Keratinocyte (primary cell): ENCODE measurements at regions not wholly inside any gene's neighbourhood (a gene's known extent, or its start where the extent isn't known, plus 50 kb on each side); places are given as distances from the start of the nearest gene placed in this dataset.

ENCODE experiments used
- DNase-seq: peaks from one replicate; pipeline ENCODE4 v3.0.0-alpha.2; 2011; ENCODE audit warnings: low read depth, missing footprints, low spot score
- FAIRE-seq: peaks from 2 replicates; lab custom pipeline; 2011; peaks lifted over from hg19 to GRCh38; lab: Jason Lieb, UNC
- H2AFZ ChIP-seq: 2 replicates; pipeline ENCODE4 v1.6.0; 2012; ENCODE audit warnings: low read length, control low read depth, inconsistent platforms; ENCODE audit not compliant: control insufficient read depth
- H3K27ac ChIP-seq: 2 replicates; pipeline ENCODE4 v1.5.1; 2011; ENCODE audit warnings: low read length; ENCODE audit not compliant: control insufficient read depth, insufficient read depth
- H3K27me3 ChIP-seq: 3 replicates; pipeline ENCODE4 v1.6.0; 2011; ENCODE audit warnings: low read length; ENCODE audit not compliant: control insufficient read depth, insufficient read depth; ENCODE audit errors: extremely low read depth
- H3K36me3 ChIP-seq, 2 experiments: 2 replicates in 1 of 2; 3 replicates in 1 of 2; pipeline ENCODE4 v1.5.1; 2011; ENCODE audit warnings: low read length in 2 of 2, mild to moderate bottlenecking in 1 of 2; ENCODE audit not compliant: control insufficient read depth in 2 of 2, insufficient read depth in 2 of 2; ENCODE audit errors: extremely low read depth in 1 of 2
- H3K4me1 ChIP-seq: 3 replicates; pipeline ENCODE4 v1.5.1; 2011; ENCODE audit warnings: low read length; ENCODE audit not compliant: control insufficient read depth, insufficient read depth; ENCODE audit errors: extremely low read depth
- H3K4me2 ChIP-seq: 3 replicates; pipeline ENCODE4 v1.6.0; 2011; ENCODE audit warnings: low read depth, low read length; ENCODE audit not compliant: control insufficient read depth, insufficient read depth; ENCODE audit errors: extremely low read depth
- H3K4me3 ChIP-seq, 3 experiments: fragments of 200-600 bp in 1 of 3; sonication (generic) in 1 of 3; 2 replicates in 2 of 3; 3 replicates in 1 of 3; pipeline ENCODE4 v1.5.1; 2011 to 2016; ENCODE audit warnings: low read length in 3 of 3, mild to moderate bottlenecking in 3 of 3, control low read depth in 2 of 3, inconsistent platforms in 1 of 3, low read depth in 1 of 3, mixed read lengths in 1 of 3, mixed run types in 1 of 3, moderate library complexity in 1 of 3; ENCODE audit not compliant: control insufficient read depth in 2 of 3, insufficient read depth in 2 of 3; ENCODE audit errors: extremely low read depth in 1 of 3
- H3K79me2 ChIP-seq: 2 replicates; pipeline ENCODE4 v1.6.0; 2012; ENCODE audit warnings: low read length; ENCODE audit not compliant: control insufficient read depth, insufficient read depth
- H3K9ac ChIP-seq: 3 replicates; pipeline ENCODE4 v1.6.0; 2011; ENCODE audit warnings: low read length; ENCODE audit not compliant: control insufficient read depth, insufficient read depth; ENCODE audit errors: extremely low read depth
- H3K9me1 ChIP-seq: 3 replicates; pipeline ENCODE4 v1.6.0; 2011; ENCODE audit warnings: low read length; ENCODE audit not compliant: control insufficient read depth, insufficient read depth; ENCODE audit errors: extremely low read depth
- H3K9me3 ChIP-seq: 2 replicates; pipeline ENCODE4 v1.5.1; 2012; ENCODE audit warnings: low read depth, low read length; ENCODE audit not compliant: control insufficient read depth
- H4K20me1 ChIP-seq: 3 replicates; pipeline ENCODE4 v1.6.0; 2011; ENCODE audit warnings: low read length; ENCODE audit not compliant: control insufficient read depth, insufficient read depth; ENCODE audit errors: extremely low read depth
- CTCF ChIP-seq, 3 experiments: IDR thresholded peaks in 1 of 3; conservative IDR thresholded peaks in 1 of 3; optimal IDR thresholded peaks in 1 of 3; 2 replicates in 2 of 3; 3 replicates in 1 of 3; pipeline versions ENCODE3 to v1.5.1; 2011; ENCODE audit warnings: low read length in 3 of 3, mild to moderate bottlenecking in 3 of 3, moderate library complexity in 2 of 3, control low read depth in 1 of 3, inconsistent platforms in 1 of 3; ENCODE audit not compliant: insufficient read depth in 2 of 3; ENCODE audit errors: extremely low read depth in 1 of 3
- EZH2 ChIP-seq: IDR thresholded peaks from one replicate; pipeline ENCODE4 v1.6.1; 2012; ENCODE audit warnings: inconsistent platforms, mild to moderate bottlenecking, low read length, moderate library complexity
- dilution Hi-C: fragments of 300-500 bp; cut with MboI; formaldehyde crosslinking; loops from one replicate; pipeline ENCODE4 v1.7.0; 2020; ENCODE audit warnings: low sequenced_read_pairs; ENCODE audit not compliant: extremely low pct_ligation_motif_present

GRCh38 chr4:28259951-28260350 is 1399.3 kb downstream of the STIM2 start:
- Histone ChIP-seq H3K4me1 (no peaks in the 10 kb centered on the region), H3K9me3 (no peaks in the 10 kb centered on the region), H3K9ac (no peak overlapping the region), H3K9me1 (no peaks in the 10 kb centered on the region), H3K27ac (no peak overlapping the region), H2AFZ (no peak overlapping the region), H3K36me3 (no peaks in the 10 kb centered on the region), H3K27me3 (no peaks in the 10 kb centered on the region), H3K79me2 (no peaks in the 10 kb centered on the region), H4K20me1 (no peaks in the 10 kb centered on the region), H3K4me2 (no peak overlapping the region), H3K4me3 (no peak overlapping the region)
- FAIRE-seq (no peak), DNase-seq (no peak)
- TF ChIP-seq EZH2 = no peak
- TF ChIP-seq CTCF (optimal IDR thresholded peaks at IDR 0.05 in 1 of 3, IDR thresholded peaks at IDR 0.05 in 1 of 3, conservative IDR thresholded peaks at IDR 0.05 in 1 of 3; ENCODE audit: extremely low read depth in 1 of 3, insufficient read depth in 2 of 3, low read length in 3 of 3) = no peak
- dilution Hi-C loops = no loop called here

GRCh38 chr4:28267166-28267565 is 1406.5 kb downstream of the STIM2 start:
- no peaks in the 10 kb centered on the region for H3K4me1 ChIP-seq
- FAIRE-seq (no peak), DNase-seq (no peak)
- H3K9me1 ChIP-seq = no peaks in the 10 kb centered on the region
- no peak overlapping the region for H3K9ac ChIP-seq
- no peaks in the 10 kb centered on the region for H4K20me1 ChIP-seq
- TF ChIP-seq EZH2 = no peak
- TF ChIP-seq CTCF (optimal IDR thresholded peaks at IDR 0.05 in 1 of 3, IDR thresholded peaks at IDR 0.05 in 1 of 3, conservative IDR thresholded peaks at IDR 0.05 in 1 of 3; ENCODE audit: extremely low read depth in 1 of 3, insufficient read depth in 2 of 3, low read length in 3 of 3) = no peak
- H2AFZ ChIP-seq = no peak overlapping the region
- H3K4me2 ChIP-seq = no peak overlapping the region
- H3K9me3 ChIP-seq = no peaks in the 10 kb centered on the region
- dilution Hi-C loops = no loop called here
- no peak overlapping the region for H3K4me3 ChIP-seq
- no peak overlapping the region for H3K27ac ChIP-seq
- H3K36me3 ChIP-seq = no peaks in the 10 kb centered on the region
- H3K27me3 ChIP-seq = no peaks in the 10 kb centered on the region
- H3K79me2 ChIP-seq = no peaks in the 10 kb centered on the region
